ENCODE measurements at regions not wholly inside any gene's neighbourhood (a gene's known extent, or its start where the extent isn't known, plus 50 kb on each side); places are given as distances from the start of the nearest gene placed in this dataset.
"Not testable (repeated sequence)": the region's sequence is repeated elsewhere in the genome, so short reads cannot be mapped to it uniquely, and the experiment has no call there.

DNA sequence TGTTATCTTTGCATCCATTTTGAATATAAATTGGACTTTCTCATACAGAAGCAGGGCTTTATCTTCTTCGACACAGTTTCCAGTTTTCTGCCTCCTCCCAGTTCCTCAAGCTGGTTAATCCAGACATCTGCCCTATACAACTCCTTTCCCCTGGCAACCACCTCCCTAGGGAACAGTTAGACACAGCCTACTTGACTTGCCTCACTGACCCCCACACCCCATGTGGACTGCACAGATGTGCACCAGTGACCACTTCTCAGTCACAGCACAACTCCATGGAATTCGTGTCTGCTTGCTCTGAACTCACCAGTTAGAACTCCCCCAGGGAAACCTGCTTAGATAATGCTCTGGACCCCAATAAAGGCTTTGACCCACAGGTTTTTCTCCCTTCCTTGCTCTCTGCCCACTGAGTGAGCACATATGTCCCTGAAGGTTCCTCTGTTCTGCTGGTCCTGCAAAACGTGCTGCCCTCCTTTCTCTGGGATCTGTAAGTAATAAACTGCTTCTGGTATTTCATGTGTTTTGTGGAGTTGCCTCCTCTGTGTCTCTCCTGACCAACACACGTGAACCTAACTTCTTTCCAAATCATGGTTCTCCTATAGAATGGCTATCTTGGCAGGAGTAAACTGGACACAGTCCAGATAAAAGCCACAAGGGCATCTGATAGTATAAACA lies 351.2 kb downstream of the CD83 start:
- DNase-seq: no peak

DNA sequence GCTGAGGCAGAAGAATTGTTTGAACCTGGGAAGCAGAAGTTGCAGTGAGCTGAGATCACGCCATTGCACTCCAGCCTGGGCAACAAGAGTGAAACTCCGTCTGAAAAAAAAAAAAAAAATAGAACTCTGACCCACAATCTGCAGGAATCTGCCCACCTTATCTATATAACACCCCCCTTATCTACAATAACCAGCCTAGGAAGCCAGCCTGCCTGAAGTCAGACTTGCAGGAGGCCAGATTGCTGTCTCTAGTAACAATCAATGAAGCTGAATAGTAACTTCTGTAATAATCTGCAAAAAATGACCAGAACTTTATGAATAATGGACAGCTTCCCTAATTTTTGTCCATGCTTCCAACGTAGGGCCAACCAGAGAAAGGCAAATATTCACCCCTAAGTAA lies 352.5 kb downstream of the CD83 start:
- no peak for DNase-seq

DNA sequence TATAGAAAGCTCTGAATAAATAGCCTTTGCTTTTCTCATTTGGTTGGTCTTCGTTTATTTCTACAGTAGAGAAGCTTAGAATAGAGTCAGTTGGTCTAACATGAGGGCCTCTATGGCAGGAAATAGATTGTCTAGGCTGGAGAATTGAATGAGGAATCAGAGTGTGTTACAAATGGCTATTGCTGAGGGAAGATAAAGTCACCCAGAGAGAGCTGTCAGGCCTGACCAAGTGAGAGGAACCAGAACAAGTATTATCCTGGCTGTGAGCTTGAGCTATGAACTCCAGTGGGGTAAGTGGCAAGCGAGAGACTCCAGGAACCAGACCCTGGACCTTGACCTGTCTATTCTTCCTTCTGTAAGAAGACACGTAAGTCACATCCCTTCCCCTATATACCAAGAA lies 353.1 kb downstream of the CD83 start:
- no peak for DNase-seq

DNA sequence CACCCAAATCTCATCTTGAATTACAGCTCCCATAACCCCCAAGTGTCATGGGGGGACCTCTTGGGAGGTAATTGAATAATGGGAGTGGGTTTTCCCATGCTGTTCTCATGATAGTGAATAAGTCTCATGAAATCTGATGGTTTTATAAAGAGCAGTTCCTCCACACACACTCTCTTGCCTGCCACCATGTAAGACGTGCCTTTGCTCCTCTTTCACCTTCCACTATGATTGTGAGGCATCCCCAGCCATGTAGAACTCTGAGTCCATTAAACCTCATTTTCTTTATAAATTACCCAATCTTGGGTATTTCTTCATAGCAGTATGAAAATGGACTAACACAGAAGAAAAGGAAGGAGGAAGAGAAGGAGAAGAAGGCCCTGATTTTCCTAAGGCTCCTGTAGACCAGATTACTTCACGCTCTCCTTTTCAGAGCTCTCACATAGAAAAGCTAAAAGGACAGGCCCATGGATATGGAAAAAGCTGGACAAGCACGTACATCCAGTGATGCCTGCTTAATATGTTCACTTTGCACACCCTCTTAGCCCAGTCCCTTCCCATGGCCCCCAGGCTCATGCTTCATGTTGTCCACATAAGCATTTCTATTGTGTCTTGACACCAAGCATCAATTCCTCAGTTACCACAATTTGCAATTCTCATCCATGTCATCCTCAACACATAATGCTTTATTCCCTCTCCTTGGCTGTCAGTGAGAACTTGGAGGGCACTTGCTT lies 354.8 kb downstream of the CD83 start:
- DNase-seq: no peak

DNA sequence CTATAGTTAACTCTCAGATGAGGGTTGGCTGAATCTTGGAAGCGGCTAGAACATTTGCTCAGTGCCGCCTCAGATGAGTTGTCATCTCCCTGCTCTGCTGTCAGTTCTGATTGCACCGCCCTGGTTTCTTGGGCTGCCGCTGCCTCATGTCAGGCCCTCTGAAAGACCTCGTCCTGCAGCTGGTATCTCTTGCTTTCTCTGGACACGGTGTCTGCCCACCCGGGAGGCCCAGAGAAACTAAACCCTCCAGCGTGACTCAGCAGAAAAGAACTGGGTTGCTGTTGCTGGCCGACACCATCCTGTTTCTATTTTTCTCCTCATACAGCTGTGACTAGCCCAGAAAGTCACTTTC lies 355.4 kb downstream of the CD83 start:
- DNase-seq: no peak

DNA sequence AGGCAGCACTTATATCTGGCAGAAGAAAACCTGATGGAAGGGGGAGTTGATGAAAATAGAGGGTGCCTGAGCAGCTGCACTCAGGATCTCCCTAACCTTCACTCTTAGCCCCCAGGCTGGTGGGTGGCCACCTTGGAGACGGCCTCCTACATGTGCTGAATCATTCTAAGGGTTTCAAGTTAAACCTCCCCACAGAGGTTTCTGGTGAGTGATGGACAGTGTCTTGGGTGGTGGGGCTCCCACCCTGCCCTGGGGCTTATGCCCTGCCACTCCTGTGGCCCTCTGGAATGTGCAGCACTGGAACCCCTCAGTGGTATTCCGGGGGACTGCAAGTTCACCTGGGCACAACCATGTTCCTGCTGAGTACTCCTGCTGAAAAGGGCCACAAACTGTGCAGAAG lies 357.2 kb downstream of the CD83 start:
- no peak for DNase-seq

DNA sequence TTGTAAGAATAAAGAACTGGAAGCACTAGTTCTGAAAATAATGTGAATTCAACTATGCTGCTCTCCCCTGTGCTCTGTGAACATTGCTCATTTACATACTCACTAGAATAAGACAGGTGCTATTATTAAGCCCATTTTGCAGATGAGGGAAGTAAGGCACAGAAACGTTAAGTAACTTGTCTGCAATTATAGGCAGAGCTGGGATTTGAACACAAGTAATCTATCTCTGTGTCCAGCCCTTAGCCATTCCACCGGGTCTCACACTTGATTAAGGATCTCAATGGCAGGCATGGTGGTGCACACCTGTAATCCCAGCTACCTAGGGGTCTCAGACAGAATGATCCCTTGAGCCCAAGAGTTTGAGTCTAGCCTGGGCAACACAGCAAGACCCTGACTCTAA lies 357.7 kb downstream of the CD83 start:
- DNase-seq: no peak

DNA sequence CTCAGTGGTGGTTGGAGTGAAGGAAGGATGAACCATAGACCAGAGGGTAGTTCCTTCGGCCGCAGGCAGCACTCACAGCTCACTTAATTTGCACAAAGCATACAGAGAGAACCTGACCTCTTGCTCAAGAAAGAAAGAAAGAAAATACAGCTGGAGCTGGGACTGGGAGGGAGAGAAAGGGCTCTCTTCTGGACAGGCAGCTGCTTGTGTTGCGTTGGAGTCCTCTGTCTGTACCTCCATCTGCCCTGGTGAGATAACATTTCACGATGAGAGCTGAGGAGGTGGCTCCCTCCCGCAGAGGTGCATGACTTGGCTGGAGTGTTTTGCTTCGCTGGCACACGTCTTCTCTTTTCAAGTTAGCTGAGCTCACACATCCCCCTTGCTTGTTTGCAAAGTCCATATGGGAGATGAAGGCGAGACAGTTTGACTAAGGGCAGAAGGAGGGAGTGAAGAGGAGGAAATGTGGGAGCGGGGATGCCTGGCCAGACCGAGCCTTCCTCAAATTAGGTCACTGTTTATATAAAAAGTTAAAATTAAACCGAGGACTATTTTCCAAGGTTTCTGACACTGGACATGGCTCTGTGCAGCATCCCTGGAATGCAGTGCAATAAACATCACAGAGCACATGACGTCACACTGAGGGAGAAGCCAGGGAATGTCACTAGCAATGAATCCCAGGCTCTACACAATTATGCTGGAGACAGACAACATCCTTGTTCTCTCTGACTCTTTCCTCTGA lies 359.4 kb downstream of the CD83 start:
- DNase-seq: no peak

DNA sequence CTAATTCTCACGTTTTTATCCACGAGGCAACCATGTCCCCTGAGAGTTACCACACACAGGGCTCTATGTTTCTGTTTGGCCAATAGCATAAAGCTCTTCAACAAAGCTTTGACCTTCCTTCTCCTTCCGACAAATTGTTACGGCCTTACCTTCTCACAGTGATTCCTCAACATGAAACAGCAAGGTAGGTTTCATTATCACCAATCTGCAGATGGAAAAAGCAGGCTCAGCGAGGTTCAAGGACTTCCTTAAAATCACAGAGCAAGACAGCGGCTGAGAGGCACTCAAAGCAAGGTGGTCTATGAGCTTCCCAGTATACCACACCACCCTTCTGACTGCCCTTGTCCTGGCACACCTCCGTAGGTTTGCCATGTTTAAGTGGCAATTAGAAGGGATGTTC lies 360.0 kb downstream of the CD83 start:
- no peak for DNase-seq

DNA sequence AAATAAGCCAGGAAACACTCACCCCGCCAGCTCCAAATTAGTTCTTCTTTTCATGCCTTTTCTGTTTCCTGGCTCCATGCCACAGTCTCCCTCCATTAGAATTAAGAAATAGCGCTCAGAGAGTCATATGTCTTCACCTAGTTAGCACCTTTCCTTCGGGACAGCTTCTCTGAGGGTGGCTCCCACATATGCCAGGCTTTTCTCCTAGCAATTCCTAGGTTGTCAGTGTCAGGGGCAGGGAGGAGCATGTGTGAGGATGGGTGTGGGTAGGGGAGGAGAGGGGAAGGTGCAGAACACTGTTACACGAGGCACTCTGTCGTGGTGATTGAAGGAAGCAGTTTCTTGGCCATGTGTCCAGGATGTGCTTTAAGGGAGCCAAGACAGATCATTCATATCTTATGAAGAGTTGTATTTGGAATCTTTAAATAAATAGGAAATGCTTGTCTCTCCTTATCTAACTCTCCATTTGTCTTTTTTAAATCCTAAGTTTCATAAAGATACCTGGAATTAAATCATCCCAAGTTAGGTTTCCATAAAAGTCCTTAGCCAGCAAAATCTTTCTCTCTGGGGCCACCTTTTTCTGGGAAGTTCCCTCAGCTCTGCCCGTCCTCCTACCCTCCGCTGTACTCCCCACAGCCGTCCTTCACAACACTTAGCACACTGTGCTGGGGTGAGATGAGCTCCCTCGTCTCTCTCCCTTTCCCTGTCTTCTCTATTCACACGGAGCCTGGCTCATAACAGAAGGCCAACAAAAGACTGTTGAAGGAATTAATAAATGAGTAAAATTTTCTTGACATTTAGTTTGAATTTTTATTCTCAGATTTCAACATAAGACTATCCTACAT lies 361.0 kb downstream of the CD83 start:
- DNase-seq: no peak

DNA sequence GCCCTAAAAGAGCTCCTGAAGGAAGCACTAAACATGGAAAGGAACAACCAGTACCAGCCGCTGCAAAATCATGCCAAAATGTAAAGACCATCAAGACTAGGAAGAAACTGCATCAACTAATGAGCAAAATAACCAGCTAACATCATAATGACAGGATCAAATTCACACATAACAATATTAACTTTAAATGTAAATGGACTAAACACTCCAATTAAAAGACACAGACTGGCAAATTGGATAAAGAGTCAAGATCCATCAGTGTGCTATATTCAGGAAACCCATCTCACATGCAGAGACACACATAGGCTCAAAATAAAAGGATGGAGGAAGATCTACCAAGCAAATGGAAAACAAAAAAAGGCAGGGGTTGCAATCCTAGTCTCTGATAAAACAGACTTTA lies 364.4 kb downstream of the CD83 start:
- not testable (repeated sequence) for DNase-seq

DNA sequence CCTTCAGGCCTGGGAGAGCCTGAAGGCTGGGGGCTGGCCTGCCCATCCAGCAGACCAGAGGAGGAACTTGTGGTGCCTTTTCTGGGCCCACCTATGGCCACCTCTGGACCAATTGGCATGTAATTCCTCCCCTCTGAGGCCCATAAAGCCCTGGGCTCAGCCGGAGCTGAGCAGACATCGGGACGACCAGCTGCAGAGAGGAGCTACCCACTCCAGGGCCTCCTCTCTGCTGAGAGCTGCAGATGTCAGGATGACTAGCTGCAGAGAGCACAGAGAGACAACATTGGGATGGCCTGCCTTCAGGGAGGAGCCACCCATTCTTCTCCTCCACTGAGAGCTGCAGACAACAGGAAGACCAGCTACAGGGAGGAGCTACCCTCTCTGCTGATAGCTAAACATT lies 370.1 kb downstream of the CD83 start:
- no peak for DNase-seq

DNA sequence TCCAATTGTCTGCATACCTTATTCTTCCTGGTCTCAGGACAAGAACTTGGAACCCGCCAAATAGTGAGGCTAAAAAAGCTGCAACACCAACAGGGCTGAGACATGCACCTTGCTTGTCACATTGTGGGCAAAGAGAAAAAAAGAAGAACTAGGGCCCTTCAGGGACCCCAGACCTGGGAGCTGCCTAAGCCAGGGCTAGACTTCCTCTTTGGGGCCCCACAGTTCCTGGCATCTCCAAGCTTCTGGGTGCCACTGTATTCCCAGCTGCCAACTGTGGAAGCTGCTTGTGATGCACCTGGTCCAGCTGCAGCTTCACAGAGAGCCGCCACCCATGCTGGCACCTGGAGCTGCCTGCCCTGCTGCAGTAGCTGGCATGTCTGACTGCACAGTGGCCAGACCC lies 370.6 kb downstream of the CD83 start:
- DNase-seq: no peak

DNA sequence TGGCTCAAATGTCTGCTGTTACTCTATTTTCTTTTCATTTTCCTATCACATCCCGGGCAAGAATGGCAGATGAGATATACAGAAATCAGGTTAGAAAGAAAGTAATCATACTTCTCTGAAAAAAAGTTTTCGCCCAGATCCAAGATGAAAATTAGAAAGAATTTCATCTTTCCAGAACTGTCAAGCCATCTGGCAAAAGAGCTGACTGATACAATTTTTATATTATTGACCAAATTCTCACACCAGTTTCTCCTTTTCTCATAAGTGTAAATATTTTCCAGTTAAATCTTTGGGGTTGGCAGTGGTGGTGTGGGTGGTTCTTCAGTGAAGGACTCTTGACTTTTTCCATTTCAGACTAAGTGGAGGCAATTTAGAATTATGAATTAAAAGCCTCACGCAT lies 371.9 kb downstream of the CD83 start:
- DNase-seq: no peak

DNA sequence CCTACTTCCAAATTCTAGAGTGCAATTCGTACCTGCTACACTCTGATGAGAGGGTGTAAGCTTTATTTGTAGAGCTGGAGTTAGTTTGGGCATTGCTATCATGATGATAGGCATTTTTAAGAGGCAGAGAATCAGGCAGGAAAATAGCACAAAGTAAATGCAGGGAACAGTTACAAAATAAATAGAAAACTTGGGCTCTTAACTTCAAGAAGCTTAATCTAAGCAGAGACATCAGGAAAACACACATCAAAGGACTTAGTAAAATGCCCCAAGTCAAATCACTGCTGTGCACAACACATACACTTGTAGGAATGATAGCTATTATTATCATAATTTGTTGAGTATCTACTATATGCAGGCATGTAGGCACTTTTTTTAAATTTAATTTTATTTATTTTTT lies 381.2 kb downstream of the CD83 start:
- no peak for DNase-seq

DNA sequence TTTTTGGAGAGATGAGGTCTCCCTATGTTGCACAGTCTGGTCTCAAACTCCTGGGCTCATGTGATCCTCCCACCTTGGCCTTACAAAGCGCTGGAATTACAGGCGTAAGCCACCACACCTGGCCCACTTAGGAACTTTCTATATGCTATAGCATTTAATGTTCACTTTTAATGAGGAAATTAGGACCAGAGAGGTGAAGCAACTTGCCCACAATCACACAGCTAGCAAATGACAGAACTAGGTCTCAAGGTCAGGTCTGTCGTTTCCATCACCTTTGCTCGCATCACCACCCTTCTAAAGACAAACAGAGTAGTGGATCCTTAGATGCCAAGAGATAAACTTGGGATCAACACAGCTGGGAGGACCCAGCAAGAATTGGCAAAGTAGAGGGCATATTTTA lies 381.7 kb downstream of the CD83 start:
- DNase-seq: no peak

DNA sequence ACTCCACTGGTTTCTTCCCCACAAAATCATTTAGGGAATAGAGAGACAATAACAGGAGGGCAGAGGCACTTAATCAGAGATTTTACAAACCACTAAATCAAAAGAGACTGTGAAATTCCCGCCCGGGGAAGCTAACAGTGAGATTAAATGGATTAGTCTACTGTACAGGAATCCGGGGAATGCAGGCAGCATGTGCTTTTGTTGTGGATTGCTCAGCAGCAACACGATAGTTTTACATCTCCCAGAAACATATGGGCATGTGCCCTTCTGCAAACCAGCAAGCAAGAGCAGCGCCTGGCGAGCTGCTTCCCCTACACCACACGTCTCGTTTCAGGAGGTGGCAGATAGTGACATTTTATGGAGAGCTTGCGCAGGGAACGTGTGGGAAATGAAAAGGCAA lies 382.3 kb downstream of the CD83 start:
- DNase-seq: no peak

DNA sequence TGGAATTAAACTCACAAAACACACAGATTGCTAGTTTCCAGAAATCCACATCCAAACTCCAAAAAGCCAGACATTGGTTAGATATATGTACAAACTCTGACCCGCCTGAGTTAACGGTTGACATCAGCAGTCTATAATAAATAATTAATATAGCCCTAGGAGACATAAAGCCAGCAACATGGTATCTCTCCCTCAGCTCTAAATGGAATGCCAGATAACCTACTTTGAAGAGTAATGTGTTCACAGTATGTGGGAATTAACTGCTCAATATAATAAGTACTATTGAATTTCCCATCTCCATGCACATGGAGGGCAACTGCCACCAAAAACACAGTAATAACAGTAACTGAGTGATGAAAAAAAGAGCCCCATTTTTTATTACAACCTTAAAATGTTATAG lies 383.2 kb downstream of the CD83 start:
- no peak for DNase-seq

DNA sequence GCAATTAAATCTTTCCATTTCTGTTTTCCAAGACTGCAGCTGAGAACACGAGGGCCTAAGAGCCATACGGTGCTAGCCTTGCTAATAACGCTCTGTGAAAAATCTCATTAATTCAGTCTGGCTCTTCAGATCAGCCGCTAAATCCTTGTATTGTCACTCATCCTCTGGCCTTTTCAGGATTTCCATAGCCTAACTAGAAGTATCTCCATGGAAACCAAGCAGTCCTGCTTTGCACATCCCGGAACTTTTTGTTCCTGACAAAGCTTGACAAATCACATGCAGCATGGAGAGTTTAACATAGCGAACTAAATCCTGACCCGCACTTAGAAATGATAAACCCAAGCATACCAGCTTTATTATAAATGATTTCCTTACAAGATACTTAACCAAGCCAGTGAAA lies 383.7 kb downstream of the CD83 start:
- no peak for DNase-seq

DNA sequence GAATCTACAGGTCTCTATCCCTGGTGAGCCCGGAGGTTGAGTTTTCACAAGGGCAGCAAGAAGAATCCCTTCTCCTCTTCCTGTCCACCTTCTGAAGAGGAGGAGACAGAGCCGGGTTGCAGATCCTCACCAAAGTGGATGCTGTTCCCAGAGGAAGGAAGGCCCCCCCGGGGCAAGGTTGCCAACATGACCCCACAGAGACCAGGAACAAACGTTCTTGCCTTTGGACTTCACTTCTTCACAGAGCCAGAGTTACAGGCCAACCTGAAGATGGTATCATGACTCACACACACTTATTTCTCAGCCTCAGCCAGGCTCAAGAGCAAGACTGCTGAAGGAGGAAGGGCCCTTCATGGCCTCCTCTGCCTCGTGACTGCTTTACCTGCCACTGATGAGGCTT lies 384.3 kb downstream of the CD83 start:
- DNase-seq: no peak

DNA sequence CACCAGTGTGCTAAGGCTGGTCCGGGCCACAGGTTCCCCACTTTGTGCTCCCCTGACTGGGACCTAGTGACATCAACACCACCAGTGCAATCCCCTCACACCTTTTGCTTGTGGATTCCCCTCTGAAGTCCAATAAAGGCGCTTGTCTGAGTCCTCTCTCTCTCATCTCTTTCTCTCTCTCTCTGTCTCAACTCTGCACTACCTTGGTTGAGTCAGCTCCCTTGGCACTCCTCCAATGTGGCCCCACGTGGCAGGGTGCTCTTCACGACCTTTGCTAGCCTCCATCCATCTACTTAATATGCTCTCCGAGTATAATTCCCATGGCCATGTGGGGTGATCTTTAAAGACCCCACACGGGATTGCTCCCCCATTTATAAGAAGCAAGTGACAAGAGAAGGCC lies 385.0 kb downstream of the CD83 start:
- DNase-seq: peak; percentile 28

DNA sequence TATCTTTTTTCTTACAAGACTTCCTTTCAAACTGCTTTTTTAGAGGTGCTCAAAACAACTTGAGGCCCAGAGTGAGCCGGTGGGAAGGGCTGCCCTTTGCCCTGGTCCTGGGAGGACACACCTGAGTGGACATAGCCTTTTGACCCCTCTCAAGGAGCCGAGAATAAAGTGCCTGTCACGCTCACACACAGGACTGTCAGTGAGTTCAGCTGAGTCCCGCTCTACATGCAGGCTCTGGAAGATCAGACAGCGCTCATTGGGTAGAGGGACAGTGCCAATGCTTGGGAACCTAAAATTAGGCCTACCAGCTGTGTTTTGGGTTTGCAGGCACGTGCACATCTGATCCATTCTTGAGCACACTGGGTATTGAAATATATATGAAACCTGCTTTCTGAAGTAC lies 387.8 kb downstream of the CD83 start:
- DNase-seq: no peak

DNA sequence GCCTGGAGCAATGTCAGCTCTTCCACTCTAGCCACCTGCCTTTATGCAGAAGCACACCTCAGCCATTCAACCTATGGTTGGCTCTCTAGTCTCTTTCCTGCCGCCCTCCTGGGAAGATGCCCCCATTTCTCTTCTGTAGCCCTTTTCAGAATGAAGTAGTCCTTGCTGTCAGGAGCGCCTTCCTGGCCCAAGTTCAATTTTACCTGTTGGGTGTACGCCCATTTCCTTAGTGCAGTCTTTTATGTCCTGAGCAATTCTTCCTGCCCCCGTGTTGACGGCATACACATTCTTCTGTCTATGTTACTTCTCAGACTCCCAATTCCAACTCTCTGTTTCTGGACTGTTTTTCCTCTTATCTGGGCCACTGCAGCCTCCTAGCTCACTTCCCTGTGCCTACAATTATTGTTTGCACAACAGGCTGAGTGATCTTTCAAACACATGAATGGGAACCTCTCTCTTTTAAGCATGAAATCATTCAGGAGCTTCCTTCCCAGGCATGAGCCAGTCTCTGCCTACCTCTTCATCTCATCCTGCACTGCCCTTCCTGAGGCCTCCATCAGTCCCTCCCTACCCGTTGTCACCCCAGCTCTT lies 389.2 kb downstream of the CD83 start:
- no peak for DNase-seq

Measured in activated CD4-positive, alpha-beta T cell treated with anti-CD3 and anti-CD28 coated beads for 48 hours (primary cell).